Osteoblast (primary cell): ENCODE measurements at regions not wholly inside any gene's neighbourhood (a gene's known extent, or its start where the extent isn't known, plus 50 kb on each side); places are given as distances from the start of the nearest gene placed in this dataset.

ENCODE experiments used
- DNase-seq: peaks from one replicate; pipeline ENCODE4 v3.0.0; 2011; ENCODE audit warnings: low spot score, mixed read lengths; ENCODE audit not compliant: insufficient read length; ENCODE audit errors: missing footprints
- H2AFZ ChIP-seq: 2 replicates; pipeline ENCODE4 v1.6.0; 2011; ENCODE audit warnings: mild to moderate bottlenecking, low read length
- H3K27ac ChIP-seq: 2 replicates; pipeline ENCODE4 v1.5.1; 2011; ENCODE audit warnings: mild to moderate bottlenecking, low read depth, low read length, moderate library complexity
- H3K27me3 ChIP-seq: 2 replicates; pipeline ENCODE4 v1.6.0; 2012; ENCODE audit warnings: mild to moderate bottlenecking, control low read depth, inconsistent platforms, low read length, moderate library complexity; ENCODE audit not compliant: insufficient read depth
- H3K36me3 ChIP-seq: 2 replicates; pipeline ENCODE4 v1.5.1; 2011; ENCODE audit warnings: mild to moderate bottlenecking, low read length, control low read depth, moderate library complexity; ENCODE audit not compliant: insufficient read depth
- H3K4me1 ChIP-seq: 2 replicates; pipeline ENCODE4 v1.5.1; 2011; ENCODE audit warnings: mild to moderate bottlenecking, low read length, control low read depth, moderate library complexity; ENCODE audit not compliant: insufficient read depth
- H3K4me2 ChIP-seq: 2 replicates; pipeline ENCODE4 v1.6.0; 2011; ENCODE audit warnings: mild to moderate bottlenecking, low read length; ENCODE audit not compliant: insufficient read depth
- H3K4me3 ChIP-seq: fragments of 200-600 bp; sonication (generic); 3 replicates; pipeline ENCODE4 v1.5.1; 2012; ENCODE audit warnings: mild to moderate bottlenecking, low read length, inconsistent platforms; ENCODE audit not compliant: insufficient read depth
- H3K79me2 ChIP-seq: 2 replicates; pipeline ENCODE4 v1.6.0; 2012; ENCODE audit warnings: mild to moderate bottlenecking, low read length, control low read depth, inconsistent platforms; ENCODE audit not compliant: insufficient read depth
- H3K9me3 ChIP-seq: 2 replicates; pipeline ENCODE4 v1.5.1; 2011; ENCODE audit warnings: low read depth, low read length, control low read depth
- H4K20me1 ChIP-seq: 2 replicates; pipeline ENCODE4 v1.6.0; 2012; ENCODE audit warnings: mild to moderate bottlenecking, low read length, control low read depth; ENCODE audit not compliant: insufficient read depth
- TF ChIP-seq, protein P1 (sequence below): IDR thresholded peaks from 2 replicates; pipeline ENCODE4 v1.5.1; 2011; ENCODE audit warnings: mild to moderate bottlenecking, low read depth, low read length, moderate library complexity; ENCODE audit errors: extremely low read depth

DNA sequence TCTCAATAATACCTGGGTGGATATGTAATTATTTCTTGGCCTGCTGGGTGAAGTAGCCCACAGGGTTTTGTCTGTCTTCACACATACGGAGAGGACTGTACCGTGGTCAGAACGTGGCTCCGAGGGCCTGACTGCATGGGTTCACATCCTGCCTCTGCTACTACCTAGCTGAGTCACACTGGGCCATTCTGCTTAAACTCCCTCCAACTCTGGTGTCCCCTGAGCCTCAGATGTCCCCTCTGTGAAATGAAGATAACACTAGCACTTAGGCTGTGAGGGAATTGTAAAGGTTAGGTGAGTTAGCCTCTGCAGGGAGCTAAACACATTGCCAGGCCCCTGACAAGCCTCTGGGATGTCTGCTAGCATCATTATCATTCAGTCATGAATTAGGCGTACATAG, 120.1 kb upstream of the NABP1 start:
- TF ChIP-seq, protein P1, sequence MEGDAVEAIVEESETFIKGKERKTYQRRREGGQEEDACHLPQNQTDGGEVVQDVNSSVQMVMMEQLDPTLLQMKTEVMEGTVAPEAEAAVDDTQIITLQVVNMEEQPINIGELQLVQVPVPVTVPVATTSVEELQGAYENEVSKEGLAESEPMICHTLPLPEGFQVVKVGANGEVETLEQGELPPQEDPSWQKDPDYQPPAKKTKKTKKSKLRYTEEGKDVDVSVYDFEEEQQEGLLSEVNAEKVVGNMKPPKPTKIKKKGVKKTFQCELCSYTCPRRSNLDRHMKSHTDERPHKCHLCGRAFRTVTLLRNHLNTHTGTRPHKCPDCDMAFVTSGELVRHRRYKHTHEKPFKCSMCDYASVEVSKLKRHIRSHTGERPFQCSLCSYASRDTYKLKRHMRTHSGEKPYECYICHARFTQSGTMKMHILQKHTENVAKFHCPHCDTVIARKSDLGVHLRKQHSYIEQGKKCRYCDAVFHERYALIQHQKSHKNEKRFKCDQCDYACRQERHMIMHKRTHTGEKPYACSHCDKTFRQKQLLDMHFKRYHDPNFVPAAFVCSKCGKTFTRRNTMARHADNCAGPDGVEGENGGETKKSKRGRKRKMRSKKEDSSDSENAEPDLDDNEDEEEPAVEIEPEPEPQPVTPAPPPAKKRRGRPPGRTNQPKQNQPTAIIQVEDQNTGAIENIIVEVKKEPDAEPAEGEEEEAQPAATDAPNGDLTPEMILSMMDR = no peak
- no peaks in the 10 kb centered on the region for H3K36me3 ChIP-seq
- no peaks in the 10 kb centered on the region for H4K20me1 ChIP-seq
- no peaks in the 10 kb centered on the region for H3K27me3 ChIP-seq
- no peak overlapping the region for H3K4me3 ChIP-seq
- H2AFZ ChIP-seq = no peak overlapping the region
- H3K9me3 ChIP-seq = no peaks in the 10 kb centered on the region
- H3K4me1 ChIP-seq = peaks cover 5% of the 10 kb centered on the region
- peak; percentile 26 for DNase-seq
- H3K4me2 ChIP-seq = no peak overlapping the region
- H3K27ac ChIP-seq = no peak overlapping the region
- no peaks in the 10 kb centered on the region for H3K79me2 ChIP-seq

DNA sequence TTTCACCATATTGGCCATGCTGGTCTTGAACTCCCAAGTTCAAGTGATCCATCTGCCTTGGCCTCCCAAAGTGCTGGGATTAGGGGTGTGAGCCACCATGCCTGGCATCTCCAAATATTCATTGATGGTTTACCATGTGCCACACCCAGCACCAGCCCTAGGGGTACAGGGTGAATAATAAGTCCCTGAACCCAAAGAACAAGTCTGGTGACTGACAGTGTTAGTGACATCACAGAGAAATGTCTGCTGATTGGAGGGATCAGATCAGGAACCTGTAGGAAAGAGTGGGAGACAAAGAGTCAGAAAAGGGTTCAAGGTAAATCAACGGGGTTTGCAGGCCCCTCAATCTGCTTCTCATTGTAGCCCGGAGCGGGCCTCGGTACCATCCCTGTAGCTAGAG, 118.4 kb upstream of the NABP1 start:
- Histone ChIP-seq H3K27ac (no peak overlapping the region), H3K4me1 (peaks cover 5% of the 10 kb centered on the region), H3K79me2 (no peaks in the 10 kb centered on the region), H3K4me2 (peak overlapping the region; percentile 32), H2AFZ (peak overlapping the region; percentile 74), H3K9me3 (no peaks in the 10 kb centered on the region), H3K36me3 (no peaks in the 10 kb centered on the region), H4K20me1 (no peaks in the 10 kb centered on the region), H3K4me3 (no peak overlapping the region), H3K27me3 (no peaks in the 10 kb centered on the region)
- DNase-seq = no peak
- TF ChIP-seq, protein P1 = no peak

DNA sequence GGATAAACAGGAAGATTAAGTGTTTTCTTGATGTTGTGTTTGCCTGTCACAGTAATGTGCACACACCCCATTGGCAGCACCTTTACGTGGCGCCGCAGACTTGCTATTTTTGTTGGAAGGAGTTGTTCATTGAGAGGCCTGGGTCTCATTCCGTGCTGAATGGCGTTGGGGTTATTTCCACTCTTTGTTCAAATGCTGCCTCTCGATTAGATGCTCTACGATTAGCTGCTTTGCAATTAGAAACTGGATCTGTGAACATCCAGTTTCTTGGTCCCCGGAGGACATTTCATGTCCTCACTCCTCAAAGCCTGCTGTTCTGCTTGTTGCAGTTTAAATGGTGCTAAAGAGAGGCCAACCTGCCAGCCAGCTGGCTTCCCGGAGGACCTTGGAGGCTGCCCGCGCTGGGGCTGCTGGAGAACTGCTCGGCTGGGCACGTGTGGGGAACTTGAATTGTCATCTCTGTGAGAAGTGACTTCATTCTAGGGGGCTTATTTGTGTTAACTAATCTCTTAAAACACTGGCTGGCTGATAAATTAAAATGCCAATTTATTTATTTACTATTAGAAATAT, 117.4 kb upstream of the NABP1 start:
- no peak for DNase-seq
- Histone ChIP-seq H3K4me1 (peaks cover 5% of the 10 kb centered on the region), H3K27me3 (no peaks in the 10 kb centered on the region), H3K4me3 (no peak overlapping the region), H3K4me2 (peak overlapping the region; percentile 32), H3K79me2 (no peaks in the 10 kb centered on the region), H4K20me1 (no peaks in the 10 kb centered on the region), H3K36me3 (no peaks in the 10 kb centered on the region), H3K9me3 (no peaks in the 10 kb centered on the region), H3K27ac (no peak overlapping the region), H2AFZ (peak overlapping the region; percentile 74)
- TF ChIP-seq, protein P1 = no peak

DNA sequence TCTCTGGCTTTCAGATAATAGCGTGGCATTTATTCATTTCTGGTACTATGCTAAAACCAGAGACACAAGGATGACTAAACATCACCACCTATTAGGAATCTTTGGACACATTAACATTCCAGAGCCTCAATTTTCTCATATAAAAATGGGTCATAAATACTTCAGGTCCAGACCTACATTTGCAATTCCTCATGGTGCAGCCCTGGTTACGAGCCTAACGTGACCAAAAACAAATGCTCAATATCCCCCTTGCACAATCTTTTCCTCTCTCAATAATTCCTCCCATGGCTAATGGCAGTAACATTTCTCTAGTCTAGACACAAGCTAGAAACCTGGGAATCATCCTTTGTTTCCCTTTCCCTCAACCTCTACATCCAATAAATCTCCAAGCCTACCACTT, 112.8 kb upstream of the NABP1 start:
- TF ChIP-seq, protein P1 = no peak
- no peaks in the 10 kb centered on the region for H3K27me3 ChIP-seq
- no peak overlapping the region for H3K27ac ChIP-seq
- no peaks in the 10 kb centered on the region for H4K20me1 ChIP-seq
- no peak overlapping the region for H3K4me3 ChIP-seq
- no peaks in the 10 kb centered on the region for H3K79me2 ChIP-seq
- H3K9me3 ChIP-seq = no peaks in the 10 kb centered on the region
- DNase-seq = no peak
- no peak overlapping the region for H2AFZ ChIP-seq
- no peaks in the 10 kb centered on the region for H3K36me3 ChIP-seq
- H3K4me1 ChIP-seq = peaks cover 3% of the 10 kb centered on the region
- H3K4me2 ChIP-seq = no peak overlapping the region
